Fibroblast of skin of back (primary cell): ENCODE measurements at regions not wholly inside any gene's neighbourhood (a gene's known extent, or its start where the extent isn't known, plus 50 kb on each side); places are given as distances from the start of the nearest gene placed in this dataset.

Experiments
- DNase-seq: peaks from one replicate; pipeline ENCODE4 v3.0.0-alpha.2; 2013

- DNase-seq: no peak
These were observed 696.7 kb upstream of the WWC1 start for GRCh38 chr5:167594750-167595149.

- DNase-seq: no peak
These were observed 696.2 kb upstream of the WWC1 start for GRCh38 chr5:167595196-167595595.

DNA sequence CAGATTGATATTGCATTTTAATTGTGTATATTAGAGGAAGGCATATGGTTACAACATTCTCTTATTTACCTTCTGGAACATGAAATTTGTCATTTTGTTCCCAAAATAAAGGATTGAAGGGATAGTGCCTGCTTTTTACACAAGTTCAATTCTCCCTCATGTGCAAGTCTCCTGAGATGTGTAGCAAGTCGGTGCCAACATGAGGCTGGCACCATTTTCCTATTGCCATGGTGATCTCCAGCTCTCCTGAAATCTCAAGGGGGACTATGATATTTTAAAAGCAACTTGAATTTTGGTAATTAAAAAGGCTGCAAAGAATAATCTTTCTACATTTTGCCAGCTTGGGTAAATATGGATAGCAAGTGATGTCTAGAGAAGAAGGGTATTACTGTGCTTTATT is 693.3 kb upstream of the WWC1 start:
- no peak for DNase-seq

DNA sequence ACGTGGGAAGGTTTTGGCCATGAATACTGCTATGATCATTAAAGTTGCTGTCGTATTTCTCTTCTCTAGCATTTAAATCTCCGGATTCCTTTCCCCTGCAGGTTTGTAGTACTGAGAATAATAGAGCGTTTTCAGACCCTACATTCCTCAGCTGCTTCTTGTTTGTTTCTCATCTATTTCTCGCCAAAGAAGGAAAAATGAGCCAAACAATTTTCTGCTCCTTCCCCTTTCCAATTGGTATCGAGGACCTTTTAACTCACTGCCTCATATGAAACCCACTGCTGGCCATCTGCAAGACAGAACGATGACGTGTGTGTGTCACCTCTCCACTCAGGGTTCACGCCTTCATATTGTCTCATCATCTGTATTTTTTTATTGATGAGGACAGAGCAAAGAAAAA is 689.4 kb upstream of the WWC1 start:
- DNase-seq: no peak

DNA sequence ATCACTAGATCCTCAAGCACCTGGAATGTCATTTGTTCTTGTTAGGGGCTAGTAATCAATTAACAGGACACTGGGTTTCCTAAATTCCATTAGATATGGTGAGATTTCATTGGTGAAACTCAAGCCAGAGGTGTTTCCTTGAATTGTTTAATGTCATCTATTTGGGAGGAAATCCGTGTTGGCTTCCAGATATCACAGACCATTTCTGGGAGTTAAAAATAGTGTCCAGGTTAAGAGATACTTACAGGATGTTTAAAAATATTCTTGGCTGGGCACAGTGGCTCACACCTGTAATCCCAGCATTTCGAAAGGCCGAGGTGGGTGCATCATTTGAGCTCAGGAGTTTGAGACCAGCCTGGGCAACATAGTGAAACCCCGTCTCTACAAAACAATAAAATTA is 688.3 kb upstream of the WWC1 start:
- DNase-seq: no peak

DNA sequence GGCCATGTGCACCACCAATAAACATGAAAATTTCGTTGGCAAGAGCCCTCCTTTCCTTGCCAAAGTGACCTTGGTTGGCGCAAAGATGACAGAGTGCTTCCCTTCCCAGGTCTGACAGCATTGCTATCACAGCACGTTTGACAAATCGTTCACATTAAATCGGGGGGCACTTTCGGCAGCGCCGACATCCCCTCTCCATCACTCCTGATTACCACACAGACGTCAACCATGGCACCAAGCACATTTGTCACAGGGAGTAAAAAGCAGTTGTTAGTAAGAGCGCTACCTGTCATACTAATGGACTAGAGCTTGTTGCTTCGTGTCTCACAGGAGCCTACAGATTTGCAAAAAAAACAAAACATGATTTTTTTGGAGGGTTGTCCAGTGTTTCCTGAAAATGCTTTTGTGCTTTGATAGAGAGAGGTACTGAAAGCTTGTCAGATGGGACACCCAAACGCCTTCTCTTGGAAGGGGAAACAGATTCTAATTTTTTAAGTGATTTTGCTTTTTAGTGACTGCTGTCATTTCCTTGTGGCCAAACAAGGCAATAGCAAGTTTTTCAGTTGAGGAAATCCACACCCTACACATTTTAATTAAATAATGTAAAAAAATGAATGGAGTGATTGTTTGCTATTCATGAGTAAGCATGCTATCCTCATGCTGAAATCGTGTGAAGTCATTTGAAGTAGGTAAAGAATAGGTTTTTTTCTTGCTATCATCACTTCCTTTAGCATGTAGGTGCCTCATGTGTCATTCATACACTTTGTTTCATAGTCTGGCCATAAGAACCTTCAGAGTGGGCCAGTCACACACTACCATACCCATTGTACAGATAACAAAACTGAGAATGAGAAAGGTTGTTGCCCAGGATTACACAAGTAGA is 682.8 kb upstream of the WWC1 start:
- DNase-seq: no peak

DNA sequence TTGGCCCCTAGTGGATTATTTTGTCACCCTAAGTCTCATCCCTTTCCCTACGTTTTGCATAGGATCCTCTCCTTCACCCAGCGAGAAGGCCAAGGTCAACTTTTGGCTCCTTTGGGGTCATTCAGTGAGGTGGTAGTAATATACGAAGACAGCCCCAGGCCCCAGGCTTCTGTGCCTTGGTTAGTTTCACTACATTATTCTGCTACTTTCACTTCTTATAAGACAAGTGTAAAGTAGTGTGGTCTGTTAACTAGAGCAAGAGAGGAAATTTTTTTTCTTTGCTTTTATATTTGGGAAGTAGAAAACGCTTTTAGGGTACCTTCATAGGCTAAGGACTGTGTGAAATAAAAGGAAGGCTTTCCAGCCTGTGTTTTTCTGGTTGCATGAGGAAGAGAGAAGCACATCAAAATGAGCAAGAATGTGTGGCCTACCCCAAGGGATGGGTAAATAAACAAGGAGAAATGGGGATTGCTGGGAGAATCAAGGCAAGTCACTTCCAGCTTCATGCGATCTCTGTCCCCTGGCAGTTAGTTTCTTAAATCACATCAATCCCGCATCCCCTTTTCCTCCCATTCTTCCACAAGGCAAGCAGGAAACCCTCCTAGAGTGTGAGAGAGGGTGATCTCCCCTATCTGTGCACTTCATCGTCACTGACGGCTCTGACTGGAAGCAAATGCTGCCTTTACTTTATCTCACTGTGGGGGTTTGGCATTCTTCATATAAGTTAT is 677.0 kb upstream of the WWC1 start:
- peak; percentile 8 for DNase-seq

- no peak for DNase-seq
These were observed 675.2 kb upstream of the WWC1 start for GRCh38 chr5:167616043-167616890.

- DNase-seq: no peak
These were observed 668.1 kb upstream of the WWC1 start for GRCh38 chr5:167623354-167623753.

- DNase-seq: no peak
These were observed 667.4 kb upstream of the WWC1 start for GRCh38 chr5:167624053-167624452.

DNA sequence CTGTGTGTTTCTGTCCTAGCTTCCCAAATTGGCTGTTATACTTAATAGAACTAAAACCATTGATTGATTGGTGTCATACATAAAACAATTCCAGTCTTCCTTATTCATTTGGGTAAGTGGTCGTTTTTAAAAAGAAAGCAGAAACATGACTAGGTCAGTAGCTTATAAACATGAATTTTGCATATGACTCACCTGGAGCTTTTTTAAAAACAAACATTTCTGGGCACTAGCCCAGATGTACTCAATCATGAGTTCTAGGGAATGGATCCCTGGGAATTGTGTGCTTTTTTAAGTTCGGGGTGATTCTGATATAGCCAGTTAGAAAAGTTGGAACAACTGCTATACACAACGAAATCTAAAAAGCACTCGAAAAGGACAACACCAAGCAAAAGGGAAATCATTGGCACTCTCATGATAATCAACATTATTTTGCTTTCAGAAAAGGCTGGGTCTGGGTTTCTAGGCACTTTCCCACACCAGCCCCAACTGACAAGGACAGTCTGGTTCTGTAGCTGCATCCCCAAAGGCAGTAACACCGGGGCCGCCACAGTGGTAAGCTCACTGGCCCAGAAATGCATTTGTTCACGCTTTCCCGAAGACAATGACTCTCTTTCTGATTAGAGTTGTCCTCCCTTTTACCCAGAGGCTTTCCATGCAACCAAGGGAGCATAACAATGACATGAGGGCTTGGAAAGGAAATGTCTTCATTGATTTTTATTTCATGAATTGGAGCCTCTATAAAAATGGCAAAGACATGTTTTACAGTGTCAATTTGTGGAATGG is 664.9 kb upstream of the WWC1 start:
- no peak for DNase-seq

- DNase-seq: no peak
These were observed 661.8 kb upstream of the WWC1 start for GRCh38 chr5:167629634-167630033.

DNA sequence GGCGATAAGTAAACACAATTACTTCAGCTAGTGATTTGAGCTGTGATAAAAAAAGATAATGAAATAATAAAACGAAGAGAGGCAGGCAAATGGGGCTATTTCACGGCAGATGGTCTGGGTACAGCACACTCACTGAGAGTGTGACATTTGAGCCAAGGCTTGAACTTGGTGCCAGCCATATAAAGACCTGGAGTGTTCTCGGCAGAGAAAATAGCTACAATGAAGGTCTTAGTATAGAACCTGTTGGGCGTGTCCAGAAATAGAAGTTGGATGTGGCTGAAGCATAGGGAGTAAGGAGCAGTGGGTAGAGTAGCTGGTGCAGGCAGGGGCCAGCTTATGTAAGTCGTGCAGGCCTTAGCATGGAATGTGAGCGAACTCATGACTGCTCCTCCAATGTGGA is 660.3 kb upstream of the WWC1 start:
- DNase-seq: no peak

DNA sequence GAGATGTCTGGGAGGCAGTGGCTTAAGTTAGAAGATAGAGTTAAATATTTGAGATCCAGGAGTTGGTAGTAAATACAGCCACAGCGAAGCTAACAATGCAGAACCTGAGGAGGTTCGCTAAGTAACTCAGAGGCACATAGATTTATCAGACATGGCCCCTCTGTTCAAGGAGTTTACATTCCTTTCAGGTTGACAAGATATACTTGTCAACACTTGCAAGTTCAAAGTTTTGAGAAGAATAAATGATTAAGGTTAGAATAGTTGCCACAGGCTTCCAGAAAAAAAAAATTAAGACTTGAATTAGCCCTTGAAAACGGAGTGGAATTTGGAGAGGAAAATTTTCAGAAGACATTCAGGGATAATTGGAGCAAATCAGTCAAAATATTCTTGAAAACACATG is 658.3 kb upstream of the WWC1 start:
- DNase-seq: no peak

- peak; percentile 81 for DNase-seq
These were observed 657.5 kb upstream of the WWC1 start for GRCh38 chr5:167633931-167634341.

DNA sequence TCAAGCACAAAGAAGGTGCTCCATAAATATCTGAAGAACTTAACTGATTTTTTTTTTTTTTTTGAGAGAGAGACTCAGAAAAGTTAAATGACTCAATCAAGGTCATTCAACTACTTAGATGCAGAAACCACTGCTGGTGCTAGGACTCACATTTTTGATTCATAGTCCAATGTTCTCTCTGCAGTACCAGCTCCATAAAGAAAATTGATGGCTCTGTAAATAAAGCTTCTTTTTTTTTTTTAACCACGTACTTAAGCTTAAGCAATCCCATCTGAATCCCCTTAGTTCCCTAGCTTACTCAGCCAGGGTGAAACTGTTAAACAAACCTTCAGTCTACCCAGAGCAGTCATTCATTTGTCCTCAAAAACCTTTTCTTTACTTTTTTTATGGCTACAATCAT is 657.0 kb upstream of the WWC1 start:
- peak; percentile 44 for DNase-seq

DNA sequence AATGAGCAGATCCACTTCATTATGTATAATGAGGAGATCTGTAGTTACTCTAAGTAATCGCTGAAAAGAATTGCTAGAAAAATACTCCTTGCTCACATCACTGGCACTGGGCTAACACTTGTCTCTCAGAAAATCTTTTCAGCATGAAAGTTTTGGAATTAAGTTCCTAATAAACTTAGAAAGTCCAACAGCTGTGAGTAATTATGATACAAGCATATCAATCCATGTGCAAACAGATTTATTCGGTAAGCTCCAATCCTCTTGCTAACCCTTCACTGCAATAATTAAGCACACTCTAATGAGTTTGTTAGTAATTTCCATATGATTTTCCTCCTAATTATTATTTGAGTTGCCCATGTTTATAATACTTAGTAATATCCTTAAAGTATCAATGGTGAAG is 652.6 kb upstream of the WWC1 start:
- no peak for DNase-seq

DNA sequence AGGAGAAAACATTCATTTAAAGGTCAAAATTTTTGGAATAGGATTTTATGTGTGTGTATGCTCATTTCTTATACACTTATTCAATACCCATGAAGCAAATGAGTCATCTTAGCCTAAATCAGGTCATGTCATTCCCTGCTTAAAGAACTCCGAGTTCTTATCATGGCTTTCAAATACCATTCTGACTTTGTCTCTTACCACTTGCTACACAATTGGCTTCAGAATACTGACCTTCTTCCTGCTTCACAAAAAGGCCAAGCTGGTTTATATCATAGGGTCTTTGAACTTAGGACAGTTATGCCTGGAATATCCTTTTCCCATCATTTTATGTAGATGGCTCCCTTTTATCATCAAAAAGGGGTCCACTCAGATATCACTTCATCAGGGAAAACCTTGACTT is 652.2 kb upstream of the WWC1 start:
- peak; percentile 82 for DNase-seq

DNA sequence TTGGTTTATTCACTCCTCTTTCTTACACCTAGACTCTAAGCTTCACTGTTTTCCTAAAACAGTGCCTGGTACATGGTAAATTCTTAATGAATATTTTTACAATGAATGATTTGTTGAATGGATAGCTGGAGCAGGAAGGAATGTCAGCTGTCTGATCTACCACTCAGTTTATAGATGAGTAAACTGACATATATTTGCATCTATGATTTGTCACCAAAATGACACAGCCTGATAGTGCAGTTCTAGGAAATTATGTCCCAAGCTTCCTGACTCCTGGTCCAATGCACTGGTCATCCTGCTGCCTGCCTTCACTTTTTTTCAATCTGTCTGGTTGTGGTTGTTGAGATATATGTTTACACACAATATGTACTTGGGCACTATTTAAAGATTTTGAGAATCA is 651.7 kb upstream of the WWC1 start:
- peak; percentile 89 for DNase-seq

DNA sequence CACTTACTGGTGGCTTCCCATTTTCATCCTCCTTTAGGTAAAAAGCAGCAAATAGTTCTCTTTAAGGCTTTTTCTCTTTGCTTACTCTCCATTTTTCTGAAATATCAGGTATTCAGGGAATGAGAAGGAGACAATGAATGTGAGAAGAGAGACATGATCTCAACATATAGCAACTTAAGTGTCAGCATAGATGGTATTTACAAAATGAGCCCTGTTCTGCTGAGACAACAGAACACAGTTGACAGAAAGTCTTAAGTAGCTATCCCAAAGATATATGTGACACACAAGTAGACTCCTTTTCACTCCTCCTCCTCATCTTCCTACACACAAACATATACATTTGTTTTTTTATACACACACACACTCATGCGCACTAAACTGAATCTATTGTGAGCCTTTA is 649.3 kb upstream of the WWC1 start:
- peak; percentile 69 for DNase-seq

GRCh38 chr5:167642779-167643517 is 648.5 kb upstream of the WWC1 start:
- DNase-seq: peak; percentile 99
